Medulla oblongata (tissue), 1 donor: ENCODE measurements at regions not wholly inside any gene's neighbourhood (a gene's known extent, or its start where the extent isn't known, plus 50 kb on each side); places are given as distances from the start of the nearest gene placed in this dataset.
"Not testable (repeated sequence)": the region's sequence is repeated elsewhere in the genome, so short reads cannot be mapped to it uniquely, and the experiment has no call there.

ENCODE experiments used
- DNase-seq: peaks from one replicate; pipeline ENCODE4 v3.0.0-alpha.2; 2015; ENCODE audit errors: extremely low spot score

DNA sequence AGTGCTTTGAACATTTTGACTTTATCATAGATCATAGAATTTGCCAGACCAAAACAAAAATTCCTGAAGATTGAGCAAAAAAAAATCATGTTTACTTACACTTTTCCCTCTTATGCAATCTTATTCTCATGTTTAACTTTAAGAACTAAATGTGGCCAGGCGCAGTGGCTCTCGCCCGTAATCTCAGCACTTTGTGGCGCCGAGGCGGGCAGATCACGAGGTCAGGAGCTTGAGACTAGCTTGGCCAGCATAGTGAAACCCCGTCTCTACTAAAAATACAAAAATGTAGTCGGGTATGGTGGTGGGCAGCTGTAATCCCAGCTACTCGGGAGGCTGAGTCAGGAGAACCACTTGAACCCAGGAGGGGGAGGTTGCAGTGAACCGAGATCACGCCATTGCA is 227.9 kb upstream of the KYNU start:
- no peak for DNase-seq

DNA sequence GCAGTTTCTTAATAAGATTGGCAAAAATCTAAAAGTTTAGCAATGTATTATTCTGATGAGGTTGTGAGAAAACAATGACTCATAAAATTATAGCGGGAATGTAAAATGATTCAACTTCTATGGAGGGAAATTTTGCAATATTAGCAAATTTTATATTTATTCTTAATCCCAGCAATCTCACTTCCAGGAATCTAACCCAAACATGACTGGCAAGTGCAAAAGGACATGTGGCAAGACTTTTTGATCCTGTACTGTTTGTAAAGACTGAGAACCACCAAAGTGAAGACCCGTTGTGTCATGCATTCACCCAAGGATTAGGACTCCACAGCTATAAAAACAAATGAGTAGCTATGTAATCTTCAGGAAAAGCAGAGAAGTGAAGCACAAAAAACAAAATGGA is 234.8 kb upstream of the KYNU start:
- no peak for DNase-seq

DNA sequence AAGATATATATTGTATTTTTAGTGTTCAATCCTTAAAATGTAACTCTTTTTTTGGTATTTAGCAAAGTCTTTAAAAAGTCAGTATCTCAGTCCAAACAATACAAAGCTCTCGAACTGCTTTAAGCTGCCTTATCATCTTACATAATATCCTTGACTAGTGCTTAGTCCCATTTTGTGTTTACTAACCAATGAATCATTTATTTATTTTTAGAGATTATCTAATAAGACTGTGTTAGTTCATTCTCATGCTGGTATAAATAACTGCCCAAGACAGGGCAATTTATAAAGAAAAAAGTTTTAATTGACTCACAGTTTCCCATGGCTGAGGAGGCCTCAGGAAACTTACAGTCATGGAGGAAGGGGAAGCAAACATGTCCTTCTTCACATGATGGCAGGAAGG is 248.3 kb upstream of the KYNU start:
- no peak for DNase-seq

DNA sequence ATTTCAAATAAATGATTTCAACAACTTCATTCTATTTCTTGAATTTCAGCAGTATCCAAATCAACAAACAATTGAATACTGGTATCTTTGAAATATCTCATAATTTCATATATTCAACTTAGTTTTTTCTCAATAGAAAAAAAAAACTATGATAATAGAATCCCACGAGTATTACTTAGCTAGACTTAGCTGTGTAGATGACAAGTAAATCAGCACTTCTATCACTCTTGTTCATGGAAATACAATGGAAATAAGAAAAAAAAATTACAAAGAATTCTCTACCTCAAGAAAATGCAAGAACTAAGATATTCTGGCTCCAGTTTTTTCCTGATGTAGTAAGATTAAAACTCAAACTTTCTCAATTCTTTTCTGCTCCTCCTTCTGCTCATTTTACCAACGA is 256.2 kb upstream of the KYNU start:
- DNase-seq, result no peak

DNA sequence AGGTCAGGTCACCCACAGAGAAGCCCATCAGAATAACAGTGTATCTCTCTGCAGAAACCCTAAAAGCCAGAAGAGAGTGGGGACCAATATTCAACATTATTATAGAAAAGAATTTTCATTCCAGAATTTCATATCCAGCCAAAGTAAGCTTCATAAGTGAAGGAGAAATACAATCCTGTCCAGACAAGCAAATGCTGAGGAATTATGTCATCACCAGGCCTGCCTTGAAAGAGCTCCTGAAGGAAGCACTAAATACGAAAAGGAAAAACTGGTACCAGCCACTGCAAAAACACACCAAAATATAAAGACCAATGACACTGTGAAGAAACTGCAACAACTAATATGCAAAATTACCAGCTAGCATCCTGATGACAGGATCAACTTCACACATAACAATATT is 260.0 kb upstream of the KYNU start:
- DNase-seq, result no peak

DNA sequence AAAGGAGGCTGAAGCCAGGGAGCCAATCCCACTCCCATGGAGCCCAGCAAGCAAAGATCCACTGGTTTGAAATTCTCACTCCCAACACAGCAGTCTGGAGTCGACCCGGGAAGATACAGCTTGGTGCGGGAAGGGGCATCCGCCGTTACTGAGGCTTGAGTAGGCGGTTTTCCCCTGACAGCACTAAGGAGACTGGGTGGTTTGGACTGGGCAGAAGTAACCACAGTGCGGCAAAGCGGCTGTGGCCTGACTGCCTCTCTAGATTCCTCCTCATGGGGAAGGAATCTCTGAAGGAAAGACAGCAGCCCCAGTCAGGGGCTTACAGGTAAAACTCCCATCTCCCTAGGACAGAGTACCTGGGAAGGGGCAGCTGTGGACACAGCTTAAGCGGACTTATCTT is 261.6 kb upstream of the KYNU start:
- no peak for DNase-seq

DNA sequence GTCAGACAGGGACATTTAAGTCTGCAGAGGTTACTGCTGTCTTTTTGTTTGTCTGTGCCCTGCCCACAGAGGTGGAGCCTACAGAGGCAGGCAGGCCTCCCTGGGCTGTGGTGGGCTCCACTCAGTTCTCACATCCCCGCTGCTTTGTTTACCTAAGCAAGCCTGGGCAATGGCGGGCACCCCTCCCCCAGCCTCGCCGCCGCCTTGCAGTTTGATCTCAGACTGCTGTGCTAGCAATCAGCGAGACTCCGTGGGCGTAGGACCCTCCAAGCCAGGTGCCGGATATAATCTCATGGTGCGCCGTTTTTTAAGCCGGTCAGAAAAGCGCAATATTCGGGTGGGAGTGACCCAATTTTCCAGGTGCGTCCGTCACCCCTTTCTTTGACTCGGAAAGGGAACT is 264.3 kb upstream of the KYNU start:
- not testable (repeated sequence) for DNase-seq

DNA sequence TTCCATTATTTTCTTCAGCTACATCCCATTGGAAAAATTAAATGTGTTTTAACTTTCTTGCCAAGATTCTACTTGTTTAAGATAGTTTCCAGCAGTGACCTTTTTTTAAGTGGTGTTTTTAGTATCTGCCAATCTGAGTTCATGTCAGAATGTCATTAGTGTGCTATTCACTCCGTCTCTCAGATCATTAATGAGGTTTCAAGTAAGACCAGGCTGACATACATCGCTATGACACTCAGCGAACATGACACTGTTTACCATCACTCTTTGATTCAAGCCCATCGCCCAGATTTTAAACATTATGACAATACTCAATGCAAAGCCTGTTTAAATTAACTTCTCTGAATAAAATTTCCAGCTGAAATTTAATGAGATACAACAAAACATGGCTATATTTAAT is 272.0 kb upstream of the KYNU start:
- DNase-seq, result no peak

DNA sequence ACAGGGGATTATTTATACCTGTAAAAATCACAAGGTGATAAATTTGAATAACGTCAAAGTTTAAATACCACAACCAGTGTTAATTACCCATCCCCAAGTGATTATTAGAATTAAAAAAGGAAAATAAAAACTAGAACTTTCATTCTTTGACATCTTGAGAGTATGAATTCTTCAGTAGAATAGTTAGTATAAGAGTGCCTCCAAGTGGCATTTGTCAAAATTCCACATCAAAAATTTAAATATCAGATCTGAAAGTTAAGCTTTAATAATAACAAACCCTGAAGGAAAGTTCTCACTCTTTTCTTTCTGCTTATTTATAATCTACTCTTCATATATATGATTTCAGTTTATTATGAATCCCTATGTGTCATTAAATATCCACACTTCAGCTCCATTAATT is 273.7 kb upstream of the KYNU start:
- DNase-seq, result no peak

DNA sequence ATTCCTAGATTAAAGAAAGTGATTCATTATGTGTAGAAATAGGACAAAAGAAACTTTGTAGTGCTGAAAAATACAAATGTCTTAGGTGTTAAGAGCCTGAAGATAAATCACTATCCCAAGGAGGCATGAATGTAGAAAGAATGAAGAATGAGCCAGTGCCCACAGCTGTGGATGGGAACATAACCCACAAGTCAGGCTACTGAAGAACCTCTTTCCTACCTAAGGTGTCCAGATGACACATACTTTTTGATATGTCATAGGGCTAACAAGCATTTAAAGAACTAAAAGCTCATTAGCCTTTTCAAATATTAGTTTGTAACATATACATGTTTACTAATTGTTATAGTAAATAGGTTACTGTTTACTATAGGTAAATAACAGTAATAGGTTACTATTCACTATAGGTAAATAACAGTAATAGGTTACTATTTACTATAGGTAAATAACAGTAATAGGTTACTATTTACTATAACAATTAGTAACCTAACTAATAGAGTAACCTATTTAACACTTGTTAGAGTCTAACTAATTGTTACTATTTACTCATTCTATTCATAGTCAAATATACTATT is 275.0 kb upstream of the KYNU start:
- DNase-seq, result no peak

DNA sequence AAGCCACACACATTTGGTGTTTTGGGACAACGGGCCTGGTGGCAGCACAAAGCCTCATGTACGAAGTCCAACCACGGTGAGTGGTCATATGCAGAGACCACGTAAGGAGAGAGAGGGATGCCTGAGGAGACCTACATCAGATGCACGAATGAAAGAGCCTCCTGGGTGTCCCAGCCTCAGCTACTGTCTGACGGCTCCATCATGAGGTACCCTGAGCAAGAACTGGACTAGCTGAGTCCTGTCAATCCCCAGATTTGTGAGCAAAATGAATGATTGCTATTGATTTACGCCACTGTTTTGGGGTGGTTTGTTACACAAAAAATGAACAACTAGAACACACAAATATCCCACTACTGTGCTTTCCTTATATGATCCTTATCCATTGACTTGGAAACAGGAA is 275.7 kb upstream of the KYNU start:
- no peak for DNase-seq

DNA sequence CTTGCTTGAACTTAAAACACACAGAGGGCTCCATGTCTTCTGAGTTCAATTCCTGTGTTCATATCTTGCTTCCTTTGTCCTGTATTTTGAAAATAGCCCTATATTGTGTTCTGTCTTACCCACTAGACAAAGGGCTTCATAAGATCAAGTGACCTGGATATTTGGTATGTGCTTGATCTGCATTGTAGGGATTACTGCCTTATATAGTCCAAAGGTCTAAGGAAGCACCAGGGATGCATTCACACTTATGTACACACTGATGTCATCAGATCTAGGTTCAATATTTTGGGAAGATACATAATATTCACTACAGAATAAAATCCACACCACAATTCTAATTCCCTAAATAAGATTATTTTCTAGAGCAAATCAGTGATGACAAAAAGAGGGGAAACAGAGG is 278.0 kb upstream of the KYNU start:
- no peak for DNase-seq

DNA sequence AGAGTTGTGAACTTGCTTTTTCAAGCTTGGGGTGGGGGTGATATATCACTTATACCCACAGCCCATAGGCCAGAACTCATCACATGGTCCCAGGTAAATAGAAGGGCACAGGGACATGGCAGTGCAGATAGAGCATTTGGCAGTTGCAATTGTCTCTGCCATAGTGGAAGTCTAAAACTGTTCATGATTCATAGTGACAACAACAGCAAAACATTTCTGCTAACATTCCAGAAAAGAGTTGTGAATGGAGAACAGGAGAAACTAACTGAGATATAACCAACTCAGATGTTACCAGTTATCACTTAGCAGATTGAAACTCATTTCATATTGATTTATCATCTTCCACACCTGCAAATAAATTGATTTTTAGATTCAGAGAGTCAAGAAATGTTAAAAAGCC is 278.6 kb upstream of the KYNU start:
- DNase-seq, result no peak

DNA sequence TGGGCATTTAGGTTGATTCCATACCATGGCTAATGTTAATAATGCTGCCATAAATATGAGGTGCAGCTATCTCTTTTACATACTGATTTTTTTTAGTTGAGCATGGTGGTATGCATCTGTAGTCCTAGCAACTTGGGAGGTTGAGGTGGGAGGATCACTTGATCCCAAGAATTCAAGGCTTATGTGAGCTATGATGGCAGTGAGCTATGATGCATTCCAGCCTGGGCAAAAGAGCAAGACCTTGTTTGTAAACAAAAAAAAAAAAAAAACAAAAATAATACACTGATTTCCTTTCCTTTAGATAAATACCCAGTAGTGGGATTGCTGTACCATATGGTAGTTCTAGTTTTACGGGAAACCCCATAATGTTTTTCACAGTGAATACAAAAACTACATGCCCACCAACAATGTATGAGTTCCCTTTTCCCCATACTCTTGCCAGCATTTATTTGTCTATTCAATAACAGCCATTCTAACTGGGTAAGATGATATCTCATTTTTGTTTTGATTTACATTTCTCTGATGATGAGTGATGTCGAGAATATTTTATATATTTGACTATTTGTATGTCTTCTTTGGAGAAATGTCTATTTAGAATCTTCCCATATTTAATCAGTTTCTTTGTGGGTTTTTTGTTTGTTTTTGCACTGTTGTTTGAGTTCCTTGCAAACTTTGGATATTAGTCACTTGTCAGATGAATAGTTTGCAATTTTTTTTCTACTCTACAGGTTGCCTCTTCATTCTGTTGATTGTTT is 281.0 kb upstream of the KYNU start:
- DNase-seq, result no peak

DNA sequence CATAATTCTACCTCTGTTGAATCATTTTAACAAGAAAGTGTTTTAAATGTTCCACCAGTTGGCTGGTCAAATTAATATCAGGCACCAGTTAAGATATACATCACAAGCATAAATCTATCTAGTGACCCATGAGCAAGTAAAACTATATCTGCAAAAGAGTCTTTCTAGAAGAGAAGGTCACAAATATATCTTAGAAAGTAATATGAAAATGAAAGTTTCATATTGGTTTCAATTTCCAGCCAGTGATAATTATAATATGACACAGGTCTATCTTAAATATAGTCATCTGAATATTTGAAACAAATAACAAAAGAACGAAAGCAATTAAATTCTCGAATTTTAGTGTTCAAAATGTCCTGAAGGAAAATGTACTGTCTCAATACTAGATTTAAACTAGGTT is 282.5 kb upstream of the KYNU start:
- DNase-seq, result no peak

DNA sequence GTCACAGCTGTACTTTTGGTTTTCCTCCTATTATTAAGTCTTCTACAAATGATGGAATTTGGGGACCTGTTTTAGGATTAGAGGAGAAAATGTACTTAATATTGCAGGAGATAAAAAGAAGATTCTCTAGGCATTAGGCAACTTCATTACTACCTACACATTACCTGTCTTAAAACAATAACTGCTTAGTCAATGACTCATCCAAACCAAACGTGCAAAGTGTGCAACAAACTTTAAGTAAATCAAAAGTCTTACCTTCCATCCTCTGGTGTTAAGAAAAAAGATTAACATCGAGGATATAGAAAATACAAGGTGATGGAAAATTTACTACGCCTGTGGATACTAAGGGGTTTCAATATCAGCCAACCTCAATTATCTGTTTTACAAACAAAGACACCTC is 285.3 kb upstream of the KYNU start:
- DNase-seq, result no peak

DNA sequence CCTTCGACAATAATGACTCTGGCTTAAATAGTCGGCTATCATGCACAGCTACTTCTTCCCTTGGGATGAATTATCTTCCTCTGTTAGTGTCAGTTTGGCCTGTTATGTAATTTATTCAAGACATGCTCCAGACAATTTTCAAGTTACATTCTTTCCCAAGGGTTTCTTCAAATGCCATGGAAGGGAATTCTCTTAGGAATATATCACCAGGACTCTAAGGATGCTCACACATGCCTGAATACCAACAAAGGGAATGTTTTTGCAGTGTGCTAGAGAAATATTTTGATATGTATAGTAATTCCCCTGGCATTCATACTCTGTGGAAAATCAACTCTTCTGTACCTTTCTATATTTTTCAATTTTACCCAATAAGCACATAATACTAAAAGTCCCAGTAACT is 286.0 kb upstream of the KYNU start:
- no peak for DNase-seq

DNA sequence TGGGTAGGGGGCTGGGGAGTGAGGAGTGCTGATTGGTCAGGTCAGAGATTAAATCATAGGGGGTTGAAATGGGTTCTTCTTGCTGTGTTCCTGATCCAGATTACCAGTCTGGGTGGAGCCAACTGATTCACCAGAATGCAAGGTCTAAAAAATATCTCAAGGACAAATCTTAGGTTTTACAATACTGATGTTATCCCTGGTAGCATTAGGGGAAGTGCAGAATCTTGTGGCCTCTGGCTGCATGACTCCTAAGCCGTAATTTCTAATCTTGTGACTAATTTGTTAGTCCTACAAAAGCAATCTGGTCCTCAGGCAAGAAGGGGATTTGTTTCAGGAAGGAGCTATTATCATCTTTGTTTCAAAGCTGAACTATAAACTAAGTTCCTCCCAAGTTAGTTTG is 289.2 kb upstream of the KYNU start:
- DNase-seq, result no peak

DNA sequence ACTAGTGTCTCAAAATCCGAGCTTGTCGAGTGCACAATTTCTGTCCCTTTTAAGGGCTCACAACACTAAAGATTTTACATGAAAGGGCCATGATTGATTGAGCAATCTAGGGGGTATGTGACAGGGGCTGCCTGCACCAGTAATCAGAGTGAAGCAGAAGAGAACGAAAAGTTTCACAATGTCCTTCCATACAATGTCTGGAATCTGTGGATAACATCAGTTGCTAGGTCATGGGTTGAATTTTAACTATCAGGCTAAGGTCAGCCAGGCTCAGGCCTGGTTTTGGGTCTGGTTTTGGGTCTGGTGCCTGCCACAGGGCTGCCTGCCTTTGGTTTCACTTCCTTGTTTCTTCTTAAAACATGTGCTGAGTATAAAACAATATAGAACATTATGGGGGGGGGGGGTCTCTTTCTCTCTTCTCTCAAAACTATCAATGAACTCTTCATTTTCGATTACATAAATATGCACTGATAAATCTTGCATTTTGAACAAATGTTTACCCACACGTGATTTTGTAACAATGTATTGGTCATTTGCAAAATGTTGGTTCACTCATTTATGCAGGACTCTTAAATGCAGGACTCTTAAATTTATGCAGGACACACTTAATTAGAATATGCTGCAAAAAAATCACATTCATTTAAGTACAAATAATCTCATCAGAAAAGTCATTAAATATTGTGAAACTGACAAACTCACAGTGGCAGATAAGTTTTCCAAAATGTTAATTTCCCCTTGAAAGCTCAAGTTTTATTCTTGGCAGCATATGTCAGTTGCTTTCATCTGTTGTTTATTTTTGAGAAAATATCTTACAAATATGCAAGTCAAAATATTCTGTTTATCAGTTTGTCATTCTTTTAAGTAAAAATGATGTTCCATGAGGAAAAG is 290.5 kb upstream of the KYNU start:
- peak; percentile 6 for DNase-seq

DNA sequence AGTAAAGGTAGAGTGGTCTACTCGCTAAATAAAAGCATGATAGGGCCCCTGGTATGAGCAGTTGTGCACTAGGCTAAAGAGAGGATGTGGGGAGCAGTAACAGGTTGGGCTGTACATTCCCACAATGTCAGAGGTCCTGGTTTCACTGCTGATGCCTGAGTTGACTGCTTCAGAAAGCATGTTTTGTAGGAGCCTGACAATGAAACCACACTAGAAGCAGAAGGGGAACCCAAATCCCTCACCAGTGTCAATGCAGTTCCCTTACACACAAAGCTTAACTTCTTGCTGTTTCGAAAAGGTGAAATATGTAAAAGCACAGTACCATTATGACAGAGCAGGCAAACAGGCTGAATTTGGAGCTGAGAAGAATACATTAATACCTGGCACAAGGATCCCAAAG is 291.7 kb upstream of the KYNU start:
- no peak for DNase-seq

DNA sequence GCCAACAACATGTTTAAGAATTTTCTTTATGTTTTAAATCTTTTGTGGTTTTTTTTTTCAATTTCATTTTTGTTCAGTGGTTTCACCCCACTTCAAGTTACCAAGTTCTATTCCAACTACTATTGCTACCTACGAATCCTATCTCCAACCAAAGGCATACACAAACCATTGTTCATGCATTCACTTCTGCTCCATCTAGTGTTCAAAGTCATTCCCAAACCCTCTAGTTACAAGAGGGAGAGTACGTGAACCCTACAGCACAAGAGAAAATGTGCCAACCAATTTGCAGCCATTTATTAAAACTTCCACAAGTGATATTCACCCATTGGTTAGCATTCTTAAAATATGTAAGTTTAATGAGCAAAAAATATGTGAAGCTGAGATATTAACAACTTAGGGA is 295.1 kb upstream of the KYNU start:
- DNase-seq, result no peak

DNA sequence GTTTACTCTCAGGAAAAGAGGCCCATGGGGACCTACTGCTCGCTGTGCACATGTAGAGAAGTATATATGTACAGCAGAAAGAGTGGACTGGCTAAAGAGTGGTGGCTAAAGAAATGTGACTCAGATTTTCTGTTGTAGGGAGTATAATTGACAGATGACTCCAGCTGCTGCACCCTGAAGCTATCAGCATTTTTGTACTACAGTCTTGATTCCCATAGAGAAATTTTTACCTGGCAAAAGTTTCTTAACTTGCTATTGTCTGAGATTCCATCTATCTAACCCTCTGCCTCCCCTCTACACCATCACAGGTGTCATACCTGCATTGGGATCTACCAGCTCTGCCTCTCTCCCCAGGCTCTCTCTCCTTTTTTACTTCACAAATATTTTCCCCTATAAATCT is 296.0 kb upstream of the KYNU start:
- DNase-seq, result no peak

DNA sequence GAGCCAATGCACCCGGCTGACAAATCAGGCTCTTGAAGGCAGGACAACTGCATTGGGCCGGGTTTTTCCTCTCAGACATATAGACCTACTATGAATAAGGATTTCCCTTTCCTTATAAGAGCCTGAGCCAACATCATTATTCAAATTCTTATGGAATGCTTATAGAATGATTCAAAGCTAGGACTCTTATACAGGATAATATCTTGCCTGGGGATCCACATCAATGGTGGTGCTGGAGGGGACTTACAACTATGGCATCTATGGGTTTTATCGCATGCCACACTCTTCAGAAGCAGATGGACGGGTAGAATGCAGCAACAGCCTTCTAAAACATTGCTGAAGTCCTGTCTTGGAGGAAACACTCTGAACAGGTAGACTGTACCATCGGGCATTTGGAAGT is 296.8 kb upstream of the KYNU start:
- DNase-seq, result no peak
